ENCODE measurements at regions not wholly inside any gene's neighbourhood (a gene's known extent, or its start where the extent isn't known, plus 50 kb on each side); places are given as distances from the start of the nearest gene placed in this dataset.

- no peak for DNase-seq
Measured at GRCh38 chr20:60274717-60275116, 316.5 kb downstream of the CDH26 start.

GRCh38 chr20:60281295-60281694 is 323.1 kb downstream of the CDH26 start:
- no peak for DNase-seq

GRCh38 chr20:60283281-60283680 is 325.1 kb downstream of the CDH26 start:
- no peak for DNase-seq

- DNase-seq, result no peak
Measured at GRCh38 chr20:60286764-60287163, 328.5 kb downstream of the CDH26 start.

- no peak for DNase-seq
Measured at GRCh38 chr20:60288945-60289344, 330.7 kb downstream of the CDH26 start.

- DNase-seq, result no peak
Measured at GRCh38 chr20:60292001-60292520, 333.8 kb downstream of the CDH26 start.

GRCh38 chr20:60294632-60295031 is 336.4 kb downstream of the CDH26 start:
- no peak for DNase-seq

GRCh38 chr20:60295214-60295613 is 337.0 kb downstream of the CDH26 start:
- no peak for DNase-seq

GRCh38 chr20:60297649-60298048 is 339.4 kb downstream of the CDH26 start:
- DNase-seq, result no peak

GRCh38 chr20:60298647-60299046 is 340.4 kb downstream of the CDH26 start:
- DNase-seq, result no peak

- no peak for DNase-seq
Measured at GRCh38 chr20:60299951-60300350, 341.7 kb downstream of the CDH26 start.

GRCh38 chr20:60300374-60300773 is 342.2 kb downstream of the CDH26 start:
- DNase-seq, result no peak

GRCh38 chr20:60302875-60303274 is 344.7 kb downstream of the CDH26 start:
- DNase-seq, result no peak

- DNase-seq, result no peak
Measured at GRCh38 chr20:60304026-60304590, 345.9 kb downstream of the CDH26 start.

- DNase-seq, result no peak
Measured at GRCh38 chr20:60304931-60305330, 346.7 kb downstream of the CDH26 start.

- no peak for DNase-seq
Measured at GRCh38 chr20:60306105-60306504, 347.9 kb downstream of the CDH26 start.

GRCh38 chr20:60306551-60306950 is 348.3 kb downstream of the CDH26 start:
- no peak for DNase-seq

- DNase-seq, result peak; percentile 46
Measured at GRCh38 chr20:60310560-60311349, 352.5 kb downstream of the CDH26 start.

- no peak for DNase-seq
Measured at GRCh38 chr20:60313191-60313590, 355.0 kb downstream of the CDH26 start.

- DNase-seq, result no peak
Measured at GRCh38 chr20:60313614-60314013, 355.4 kb downstream of the CDH26 start.

GRCh38 chr20:60314727-60315126 is 356.5 kb downstream of the CDH26 start:
- no peak for DNase-seq

GRCh38 chr20:60316476-60317158 is 358.4 kb downstream of the CDH26 start:
- DNase-seq, result no peak

- no peak for DNase-seq
Measured at GRCh38 chr20:60317401-60317800, 359.2 kb downstream of the CDH26 start.

All from left kidney (tissue), 1 donor.